ENCODE measurements at regions not wholly inside any gene's neighbourhood (a gene's known extent, or its start where the extent isn't known, plus 50 kb on each side); places are given as distances from the start of the nearest gene placed in this dataset.

DNA sequence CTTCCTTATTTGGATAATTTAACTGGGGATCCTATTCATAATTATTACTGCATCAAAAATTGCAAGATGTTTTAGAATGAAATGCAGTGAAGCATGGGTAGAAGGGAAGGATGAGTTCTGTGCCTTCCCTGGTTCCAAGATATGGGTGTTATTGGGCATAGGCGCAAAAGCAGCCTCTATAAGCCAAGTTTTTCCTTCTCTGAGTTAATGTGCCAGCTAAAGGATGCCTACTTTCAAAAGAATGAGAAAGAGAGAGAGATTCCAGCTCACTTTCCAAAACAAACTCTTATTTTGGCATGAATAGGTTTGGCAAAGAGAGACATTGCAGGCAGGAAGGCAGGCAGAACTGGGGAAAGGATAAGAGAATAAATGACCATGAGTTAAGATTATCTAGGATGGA, 270.2 kb downstream of the TAFA4 start:
- TF ChIP-seq POLR2A (IDR thresholded peaks at IDR 0.05), result no peak
- TF ChIP-seq, protein P1, sequence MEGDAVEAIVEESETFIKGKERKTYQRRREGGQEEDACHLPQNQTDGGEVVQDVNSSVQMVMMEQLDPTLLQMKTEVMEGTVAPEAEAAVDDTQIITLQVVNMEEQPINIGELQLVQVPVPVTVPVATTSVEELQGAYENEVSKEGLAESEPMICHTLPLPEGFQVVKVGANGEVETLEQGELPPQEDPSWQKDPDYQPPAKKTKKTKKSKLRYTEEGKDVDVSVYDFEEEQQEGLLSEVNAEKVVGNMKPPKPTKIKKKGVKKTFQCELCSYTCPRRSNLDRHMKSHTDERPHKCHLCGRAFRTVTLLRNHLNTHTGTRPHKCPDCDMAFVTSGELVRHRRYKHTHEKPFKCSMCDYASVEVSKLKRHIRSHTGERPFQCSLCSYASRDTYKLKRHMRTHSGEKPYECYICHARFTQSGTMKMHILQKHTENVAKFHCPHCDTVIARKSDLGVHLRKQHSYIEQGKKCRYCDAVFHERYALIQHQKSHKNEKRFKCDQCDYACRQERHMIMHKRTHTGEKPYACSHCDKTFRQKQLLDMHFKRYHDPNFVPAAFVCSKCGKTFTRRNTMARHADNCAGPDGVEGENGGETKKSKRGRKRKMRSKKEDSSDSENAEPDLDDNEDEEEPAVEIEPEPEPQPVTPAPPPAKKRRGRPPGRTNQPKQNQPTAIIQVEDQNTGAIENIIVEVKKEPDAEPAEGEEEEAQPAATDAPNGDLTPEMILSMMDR (IDR thresholded peaks at IDR 0.05), result no peak
